ENCODE measurements at regions not wholly inside any gene's neighbourhood (a gene's known extent, or its start where the extent isn't known, plus 50 kb on each side); places are given as distances from the start of the nearest gene placed in this dataset.

DNA sequence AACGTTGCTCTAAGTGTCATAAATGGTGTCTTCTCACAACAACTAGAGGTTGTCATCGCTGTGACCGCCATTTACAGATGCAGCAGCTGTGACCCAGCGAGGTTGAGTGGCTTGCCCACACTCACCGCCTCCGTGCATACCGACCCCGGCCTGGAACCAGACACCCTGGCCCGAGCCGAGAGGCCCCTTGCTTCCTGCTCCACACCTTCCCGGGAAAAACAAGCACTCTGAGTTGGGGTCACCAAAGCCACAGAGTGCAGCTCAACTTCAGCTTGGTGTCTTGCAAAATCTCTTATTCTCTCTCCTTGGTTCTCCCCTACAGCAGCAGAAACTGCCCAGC, 115.7 kb upstream of the PPP2R2D start (continued):
- TF ChIP-seq EHF (CRISPR knock-in tag; IDR thresholded peaks at IDR 0.05) (no peak), RCOR1 (IDR thresholded peaks at IDR 0.05; ENCODE audit: low read depth, low read length) (no peak), SREBF2 (IDR thresholded peaks at IDR 0.05) (no peak), CBX8 (IDR thresholded peaks at IDR 0.05) (no peak)

DNA sequence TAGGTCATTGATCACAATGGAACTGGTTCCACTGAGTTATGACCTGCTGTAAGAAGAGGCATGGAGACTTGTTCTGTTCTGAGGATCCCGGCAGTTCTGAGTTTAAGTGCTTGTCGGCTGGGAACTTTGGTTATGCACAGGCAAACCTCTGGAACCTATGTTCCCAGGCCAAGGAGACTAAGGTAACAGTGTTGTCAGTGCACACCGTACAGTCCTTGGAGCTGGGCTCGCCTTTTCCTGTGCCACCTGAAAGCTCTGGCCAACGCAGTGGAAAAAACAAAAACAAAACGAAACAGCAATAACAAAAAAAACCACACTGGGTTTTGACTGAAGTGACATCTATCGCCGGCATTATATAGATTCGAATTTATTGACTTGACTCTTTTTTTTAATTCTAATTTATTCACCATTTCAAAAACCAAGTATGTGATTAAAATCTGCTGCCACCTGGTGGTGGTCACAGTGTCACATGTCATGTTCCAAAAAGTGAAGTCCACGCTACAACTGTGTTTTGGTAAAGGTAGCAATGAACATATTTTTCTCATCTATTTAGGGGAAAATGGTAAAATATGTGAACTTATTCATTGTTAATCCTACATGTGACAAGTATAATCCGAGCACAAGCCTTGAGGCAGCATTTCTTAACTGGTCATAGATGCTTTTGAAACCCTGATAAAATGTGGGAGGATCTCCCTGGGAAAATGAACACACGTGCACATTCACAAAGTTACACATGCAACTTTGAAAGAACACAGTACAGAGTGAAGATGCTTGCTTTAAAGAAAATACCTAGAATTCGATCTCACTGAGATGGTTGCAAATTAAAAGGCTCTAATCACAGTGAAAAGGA, 113.8 kb upstream of the PPP2R2D start:
- WGBS (ENCODE audit: missing lambda C conversion rate): 35% methylated on average over 13 of the region's 13 CpGs
- ChIA-PET POLR2A (no interaction called here), CTCF (interaction anchor here (0.6 to 1.7 kb wide), 10 partner anchors 9 to 1585 kb away, joined by 3 to 5 read pairs (median 3); no protein-coding TSS in a partner anchor)
- FAIRE-seq: peak; percentile 81
- DNase-seq (ENCODE audit: low read depth in 1 of 2, low spot score in 1 of 2): peak; percentile 26 to 45
- TF ChIP-seq HDAC2 (IDR thresholded peaks at IDR 0.05) (no peak), RAD21 (conservative IDR thresholded peaks at IDR 0.05 in 1 of 2, IDR thresholded peaks at IDR 0.05 in 1 of 2) (peak; percentile 72 to 80), SMC3 (IDR thresholded peaks at IDR 0.05) (peak; percentile 88)
- TF ChIP-seq, protein P1, sequence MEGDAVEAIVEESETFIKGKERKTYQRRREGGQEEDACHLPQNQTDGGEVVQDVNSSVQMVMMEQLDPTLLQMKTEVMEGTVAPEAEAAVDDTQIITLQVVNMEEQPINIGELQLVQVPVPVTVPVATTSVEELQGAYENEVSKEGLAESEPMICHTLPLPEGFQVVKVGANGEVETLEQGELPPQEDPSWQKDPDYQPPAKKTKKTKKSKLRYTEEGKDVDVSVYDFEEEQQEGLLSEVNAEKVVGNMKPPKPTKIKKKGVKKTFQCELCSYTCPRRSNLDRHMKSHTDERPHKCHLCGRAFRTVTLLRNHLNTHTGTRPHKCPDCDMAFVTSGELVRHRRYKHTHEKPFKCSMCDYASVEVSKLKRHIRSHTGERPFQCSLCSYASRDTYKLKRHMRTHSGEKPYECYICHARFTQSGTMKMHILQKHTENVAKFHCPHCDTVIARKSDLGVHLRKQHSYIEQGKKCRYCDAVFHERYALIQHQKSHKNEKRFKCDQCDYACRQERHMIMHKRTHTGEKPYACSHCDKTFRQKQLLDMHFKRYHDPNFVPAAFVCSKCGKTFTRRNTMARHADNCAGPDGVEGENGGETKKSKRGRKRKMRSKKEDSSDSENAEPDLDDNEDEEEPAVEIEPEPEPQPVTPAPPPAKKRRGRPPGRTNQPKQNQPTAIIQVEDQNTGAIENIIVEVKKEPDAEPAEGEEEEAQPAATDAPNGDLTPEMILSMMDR (IDR thresholded peaks at IDR 0.05): peak; percentile 87
- no peak overlapping the region for H3K27ac ChIP-seq
- H3K4me3 ChIP-seq: no peak overlapping the region
- peak in 1 of 2 experiments; percentile 56; a peak in 1 of 6 replicates for ATAC-seq
- no peak overlapping the region for H3K4me2 ChIP-seq
- peaks cover 4% of the 10 kb centered on the region; the same call in 1 of the 3 replicates for H3K9me3 ChIP-seq
- H3K4me1 ChIP-seq: no peaks in the 10 kb centered on the region

DNA sequence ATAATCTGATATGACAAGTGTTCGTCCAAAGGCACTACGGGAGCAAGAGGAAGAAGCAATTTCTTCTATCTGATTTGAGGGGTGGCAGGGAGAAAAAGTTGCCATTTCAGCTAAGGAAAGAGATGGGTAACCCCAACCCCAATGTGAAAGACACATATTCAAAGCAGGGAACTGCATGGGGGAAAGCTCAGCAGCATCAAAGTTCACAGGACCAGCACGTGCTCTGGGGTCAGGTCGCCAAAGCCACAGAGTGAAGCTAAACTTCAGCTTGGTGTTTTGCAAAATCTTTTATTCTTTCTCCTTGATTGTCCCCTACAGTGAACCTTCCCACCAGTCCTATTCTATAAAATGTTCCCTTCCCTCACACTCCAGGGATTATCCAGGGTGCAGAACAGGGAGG, 112.8 kb upstream of the PPP2R2D start:
- no peak overlapping the region for H3K4me3 ChIP-seq
- POLR2A ChIA-PET: no interaction called here
- CTCF ChIA-PET: interaction anchor here (0.7 to 1.7 kb wide), 6 partner anchors 9 to 1598 kb away, joined by 3 to 5 read pairs (median 4); no protein-coding TSS in a partner anchor
- no peak for ATAC-seq
- no peak overlapping the region for H3K27ac ChIP-seq
- no peaks in the 10 kb centered on the region for H3K4me1 ChIP-seq
- no peak for TF ChIP-seq HOXB5 (CRISPR knock-in tag; IDR thresholded peaks at IDR 0.05)
- no peak for TF ChIP-seq EHF (CRISPR knock-in tag; IDR thresholded peaks at IDR 0.05)
- TF ChIP-seq KDM5A (IDR thresholded peaks at IDR 0.05): no peak
- no peak for TF ChIP-seq JUN (IDR thresholded peaks at IDR 0.05)
- TF ChIP-seq ZFP36 (IDR thresholded peaks at IDR 0.05; ENCODE audit: borderline replicate concordance, partially characterized antibody): no peak
- 57% methylated on average over 4 of the region's 4 CpGs for WGBS (ENCODE audit: missing lambda C conversion rate)
- no peak for FAIRE-seq
- DNase-seq (ENCODE audit: low read depth in 1 of 2, low spot score in 1 of 2): no peak
- no peak overlapping the region for H3K4me2 ChIP-seq
- H3K9me3 ChIP-seq: peaks cover 4% of the 10 kb centered on the region; the same call in 1 of the 3 replicates

DNA sequence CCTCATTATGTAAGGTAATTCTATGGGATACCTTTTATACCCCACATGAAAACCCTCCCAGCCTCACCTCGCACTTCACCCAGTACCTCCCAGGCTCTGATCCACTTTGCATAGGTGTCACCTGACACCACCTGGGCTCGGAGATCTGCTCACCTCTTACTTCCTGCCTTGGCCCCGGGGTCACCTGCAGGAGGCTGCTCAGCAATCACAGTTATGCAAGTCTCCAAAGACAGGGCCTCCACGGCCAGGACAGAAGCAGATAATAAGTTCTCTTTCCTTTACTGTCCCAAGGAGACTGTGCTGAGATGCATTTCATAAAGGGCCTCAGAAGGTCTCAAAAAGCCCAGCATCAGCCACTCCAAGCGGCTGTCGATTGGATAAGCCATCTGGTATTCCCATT, 112.4 kb upstream of the PPP2R2D start:
- H3K27ac ChIP-seq: no peak overlapping the region
- H3K4me1 ChIP-seq: no peaks in the 10 kb centered on the region
- H3K4me3 ChIP-seq: no peak overlapping the region
- ATAC-seq: no peak
- WGBS (ENCODE audit: missing lambda C conversion rate): 15% methylated on average over 6 of the region's 6 CpGs
- ChIA-PET POLR2A (no interaction called here), CTCF (interaction anchor here (1.1 to 1.7 kb wide), 4 partner anchors 23 to 1599 kb away, joined by 3 to 5 read pairs (median 4); no protein-coding TSS in a partner anchor)
- FAIRE-seq: no peak
- no peak for DNase-seq (ENCODE audit: low read depth in 1 of 2, low spot score in 1 of 2)
- H3K9me3 ChIP-seq: peaks cover 3% of the 10 kb centered on the region; the same call in 1 of the 3 replicates
- H3K4me2 ChIP-seq: no peak overlapping the region
- no peak for TF ChIP-seq NPAS2 (CRISPR knock-in tag; IDR thresholded peaks at IDR 0.05; ENCODE audit: borderline replicate concordance)
- TF ChIP-seq, protein P2, sequence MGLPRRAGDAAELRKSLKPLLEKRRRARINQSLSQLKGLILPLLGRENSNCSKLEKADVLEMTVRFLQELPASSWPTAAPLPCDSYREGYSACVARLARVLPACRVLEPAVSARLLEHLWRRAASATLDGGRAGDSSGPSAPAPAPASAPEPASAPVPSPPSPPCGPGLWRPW (IDR thresholded peaks at IDR 0.05): no peak
- no peak for TF ChIP-seq BHLHE40 (IDR thresholded peaks at IDR 0.05; ENCODE audit: low read depth, low read length)
- TF ChIP-seq NFE2L2 (conservative IDR thresholded peaks at IDR 0.05; ENCODE audit: low read length): no peak
- TF ChIP-seq HOXB13 (CRISPR knock-in tag; IDR thresholded peaks at IDR 0.05; ENCODE audit: low read depth): no peak
- TF ChIP-seq, protein P3, sequence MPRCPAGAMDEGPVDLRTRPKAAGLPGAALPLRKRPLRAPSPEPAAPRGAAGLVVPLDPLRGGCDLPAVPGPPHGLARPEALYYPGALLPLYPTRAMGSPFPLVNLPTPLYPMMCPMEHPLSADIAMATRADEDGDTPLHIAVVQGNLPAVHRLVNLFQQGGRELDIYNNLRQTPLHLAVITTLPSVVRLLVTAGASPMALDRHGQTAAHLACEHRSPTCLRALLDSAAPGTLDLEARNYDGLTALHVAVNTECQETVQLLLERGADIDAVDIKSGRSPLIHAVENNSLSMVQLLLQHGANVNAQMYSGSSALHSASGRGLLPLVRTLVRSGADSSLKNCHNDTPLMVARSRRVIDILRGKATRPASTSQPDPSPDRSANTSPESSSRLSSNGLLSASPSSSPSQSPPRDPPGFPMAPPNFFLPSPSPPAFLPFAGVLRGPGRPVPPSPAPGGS (IDR thresholded peaks at IDR 0.05): no peak
- TF ChIP-seq, protein P4, sequence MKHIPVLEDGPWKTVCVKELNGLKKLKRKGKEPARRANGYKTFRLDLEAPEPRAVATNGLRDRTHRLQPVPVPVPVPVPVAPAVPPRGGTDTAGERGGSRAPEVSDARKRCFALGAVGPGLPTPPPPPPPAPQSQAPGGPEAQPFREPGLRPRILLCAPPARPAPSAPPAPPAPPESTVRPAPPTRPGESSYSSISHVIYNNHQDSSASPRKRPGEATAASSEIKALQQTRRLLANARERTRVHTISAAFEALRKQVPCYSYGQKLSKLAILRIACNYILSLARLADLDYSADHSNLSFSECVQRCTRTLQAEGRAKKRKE (CRISPR knock-in tag; IDR thresholded peaks at IDR 0.05; ENCODE audit: low read depth): no peak
- no peak for TF ChIP-seq CHD4 (IDR thresholded peaks at IDR 0.05; ENCODE audit: borderline replicate concordance)
- TF ChIP-seq ZC3H11A (IDR thresholded peaks at IDR 0.05): no peak
- TF ChIP-seq CHD2 (IDR thresholded peaks at IDR 0.05; ENCODE audit: low read length, partially characterized antibody): no peak
- TF ChIP-seq, protein P5, sequence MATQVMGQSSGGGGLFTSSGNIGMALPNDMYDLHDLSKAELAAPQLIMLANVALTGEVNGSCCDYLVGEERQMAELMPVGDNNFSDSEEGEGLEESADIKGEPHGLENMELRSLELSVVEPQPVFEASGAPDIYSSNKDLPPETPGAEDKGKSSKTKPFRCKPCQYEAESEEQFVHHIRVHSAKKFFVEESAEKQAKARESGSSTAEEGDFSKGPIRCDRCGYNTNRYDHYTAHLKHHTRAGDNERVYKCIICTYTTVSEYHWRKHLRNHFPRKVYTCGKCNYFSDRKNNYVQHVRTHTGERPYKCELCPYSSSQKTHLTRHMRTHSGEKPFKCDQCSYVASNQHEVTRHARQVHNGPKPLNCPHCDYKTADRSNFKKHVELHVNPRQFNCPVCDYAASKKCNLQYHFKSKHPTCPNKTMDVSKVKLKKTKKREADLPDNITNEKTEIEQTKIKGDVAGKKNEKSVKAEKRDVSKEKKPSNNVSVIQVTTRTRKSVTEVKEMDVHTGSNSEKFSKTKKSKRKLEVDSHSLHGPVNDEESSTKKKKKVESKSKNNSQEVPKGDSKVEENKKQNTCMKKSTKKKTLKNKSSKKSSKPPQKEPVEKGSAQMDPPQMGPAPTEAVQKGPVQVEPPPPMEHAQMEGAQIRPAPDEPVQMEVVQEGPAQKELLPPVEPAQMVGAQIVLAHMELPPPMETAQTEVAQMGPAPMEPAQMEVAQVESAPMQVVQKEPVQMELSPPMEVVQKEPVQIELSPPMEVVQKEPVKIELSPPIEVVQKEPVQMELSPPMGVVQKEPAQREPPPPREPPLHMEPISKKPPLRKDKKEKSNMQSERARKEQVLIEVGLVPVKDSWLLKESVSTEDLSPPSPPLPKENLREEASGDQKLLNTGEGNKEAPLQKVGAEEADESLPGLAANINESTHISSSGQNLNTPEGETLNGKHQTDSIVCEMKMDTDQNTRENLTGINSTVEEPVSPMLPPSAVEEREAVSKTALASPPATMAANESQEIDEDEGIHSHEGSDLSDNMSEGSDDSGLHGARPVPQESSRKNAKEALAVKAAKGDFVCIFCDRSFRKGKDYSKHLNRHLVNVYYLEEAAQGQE (IDR thresholded peaks at IDR 0.05): no peak
- no peak for TF ChIP-seq RAD21 (conservative IDR thresholded peaks at IDR 0.05 in 1 of 2, IDR thresholded peaks at IDR 0.05 in 1 of 2)
- TF ChIP-seq CEBPB (IDR thresholded peaks at IDR 0.05): no peak
